ENCODE measurements at regions not wholly inside any gene's neighbourhood (a gene's known extent, or its start where the extent isn't known, plus 50 kb on each side); places are given as distances from the start of the nearest gene placed in this dataset.

DNA sequence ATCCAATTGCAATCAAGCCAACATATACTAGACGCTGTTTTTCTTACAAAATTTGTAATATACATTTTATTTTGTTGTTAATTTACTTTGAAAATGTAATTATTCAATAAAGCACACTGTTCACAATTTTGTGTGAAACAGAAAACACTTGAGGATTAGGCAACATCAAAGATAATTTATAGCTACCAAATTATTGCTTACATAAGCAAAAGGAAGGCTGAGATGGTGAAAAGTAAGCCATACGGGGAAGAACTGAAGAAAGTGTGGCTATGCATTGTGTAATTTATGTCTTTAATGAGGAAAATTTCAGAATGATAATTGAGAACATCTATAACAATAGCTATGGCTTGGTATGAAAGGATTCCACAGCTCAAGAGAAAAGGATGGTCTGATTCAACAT, 192.0 kb downstream of the RNF144B start:
- TF ChIP-seq POLR2A (IDR thresholded peaks at IDR 0.05), result no peak
- TF ChIP-seq, protein P1, sequence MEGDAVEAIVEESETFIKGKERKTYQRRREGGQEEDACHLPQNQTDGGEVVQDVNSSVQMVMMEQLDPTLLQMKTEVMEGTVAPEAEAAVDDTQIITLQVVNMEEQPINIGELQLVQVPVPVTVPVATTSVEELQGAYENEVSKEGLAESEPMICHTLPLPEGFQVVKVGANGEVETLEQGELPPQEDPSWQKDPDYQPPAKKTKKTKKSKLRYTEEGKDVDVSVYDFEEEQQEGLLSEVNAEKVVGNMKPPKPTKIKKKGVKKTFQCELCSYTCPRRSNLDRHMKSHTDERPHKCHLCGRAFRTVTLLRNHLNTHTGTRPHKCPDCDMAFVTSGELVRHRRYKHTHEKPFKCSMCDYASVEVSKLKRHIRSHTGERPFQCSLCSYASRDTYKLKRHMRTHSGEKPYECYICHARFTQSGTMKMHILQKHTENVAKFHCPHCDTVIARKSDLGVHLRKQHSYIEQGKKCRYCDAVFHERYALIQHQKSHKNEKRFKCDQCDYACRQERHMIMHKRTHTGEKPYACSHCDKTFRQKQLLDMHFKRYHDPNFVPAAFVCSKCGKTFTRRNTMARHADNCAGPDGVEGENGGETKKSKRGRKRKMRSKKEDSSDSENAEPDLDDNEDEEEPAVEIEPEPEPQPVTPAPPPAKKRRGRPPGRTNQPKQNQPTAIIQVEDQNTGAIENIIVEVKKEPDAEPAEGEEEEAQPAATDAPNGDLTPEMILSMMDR (IDR thresholded peaks at IDR 0.05), result no peak

All from lower leg skin (tissue), 3 donors.